SHP77 (cell line): ENCODE measurements at regions not wholly inside any gene's neighbourhood (a gene's known extent, or its start where the extent isn't known, plus 50 kb on each side); places are given as distances from the start of the nearest gene placed in this dataset.

Experiments
- DNase-seq, 2 experiments: peaks; one replicate each; lab custom pipeline; 2025; lab: John Stamatoyannopoulos, UW

DNA sequence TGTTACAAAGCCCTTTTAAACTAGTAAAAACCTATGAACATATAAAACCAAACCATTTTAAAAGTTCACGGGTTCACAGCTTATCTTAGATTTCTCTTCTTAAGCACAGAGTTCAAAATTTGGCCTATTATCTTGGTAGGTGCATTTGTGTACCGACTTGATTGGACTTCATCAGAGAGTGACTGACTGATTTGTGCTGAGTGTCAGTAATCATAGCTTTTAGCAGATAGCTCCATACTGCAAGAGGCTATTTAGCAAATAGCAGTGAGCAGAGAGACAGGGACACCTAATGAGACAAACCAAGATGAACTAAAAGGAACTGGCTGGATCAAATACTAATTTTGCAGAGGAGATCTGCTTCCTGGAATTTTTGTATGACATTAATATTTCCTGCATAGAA, 274.5 kb downstream of the PRR16 start:
- no peak for DNase-seq

DNA sequence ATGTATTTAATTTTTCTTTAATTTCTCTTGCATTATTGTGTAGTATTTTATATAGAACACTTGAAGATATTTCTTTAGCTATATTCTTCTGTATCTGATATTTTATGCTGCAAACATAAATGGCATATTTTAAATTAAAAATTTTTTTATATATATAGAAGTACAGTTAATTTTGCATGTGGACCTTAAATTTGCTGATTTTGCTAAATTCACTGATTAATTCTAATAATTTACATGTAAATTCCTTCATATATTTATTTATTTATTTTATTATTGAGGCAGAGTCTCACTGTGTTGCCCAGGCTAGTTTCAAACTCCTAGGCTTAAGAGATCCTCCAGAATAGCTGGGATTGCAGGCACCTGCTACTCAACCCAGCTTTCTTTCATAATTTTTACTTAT, 276.9 kb downstream of the PRR16 start:
- DNase-seq, result no peak

DNA sequence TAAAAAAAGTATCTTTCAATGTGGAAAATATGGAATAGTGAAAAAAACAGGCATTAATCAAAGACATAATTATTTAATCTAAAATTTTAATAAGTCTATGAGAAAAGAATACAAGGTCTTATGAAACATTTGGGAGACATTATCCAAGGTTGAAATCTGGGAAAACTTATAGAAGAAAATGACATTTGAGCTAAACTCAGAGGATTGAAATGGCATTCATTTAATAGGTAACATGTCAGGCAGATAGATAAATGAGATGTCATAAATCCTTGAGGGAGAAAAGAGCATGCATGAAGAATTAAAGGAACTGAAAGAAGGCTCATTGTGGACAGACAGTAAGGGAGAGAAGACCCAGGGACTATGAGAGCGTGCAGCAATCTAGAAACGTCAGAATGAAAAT, 284.4 kb downstream of the PRR16 start:
- no peak for DNase-seq

DNA sequence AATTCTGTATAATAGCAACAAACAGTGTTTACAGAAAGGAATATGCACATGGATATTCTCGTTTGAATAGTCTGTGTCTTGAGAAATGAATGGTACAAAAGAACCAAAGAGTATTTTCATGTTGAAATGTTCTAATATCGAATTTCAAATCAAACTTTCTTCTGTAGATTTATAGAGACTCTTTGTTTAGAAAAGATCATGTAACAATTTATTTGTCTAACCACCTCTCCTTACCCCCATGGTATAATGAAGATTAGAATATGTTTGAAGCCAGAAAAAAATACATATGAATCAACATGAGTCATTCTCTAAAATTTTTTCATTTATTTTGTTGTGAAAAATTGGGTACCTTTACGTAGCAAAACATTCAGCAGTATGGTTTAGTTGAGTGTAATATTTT, 285.6 kb downstream of the PRR16 start:
- no peak for DNase-seq

DNA sequence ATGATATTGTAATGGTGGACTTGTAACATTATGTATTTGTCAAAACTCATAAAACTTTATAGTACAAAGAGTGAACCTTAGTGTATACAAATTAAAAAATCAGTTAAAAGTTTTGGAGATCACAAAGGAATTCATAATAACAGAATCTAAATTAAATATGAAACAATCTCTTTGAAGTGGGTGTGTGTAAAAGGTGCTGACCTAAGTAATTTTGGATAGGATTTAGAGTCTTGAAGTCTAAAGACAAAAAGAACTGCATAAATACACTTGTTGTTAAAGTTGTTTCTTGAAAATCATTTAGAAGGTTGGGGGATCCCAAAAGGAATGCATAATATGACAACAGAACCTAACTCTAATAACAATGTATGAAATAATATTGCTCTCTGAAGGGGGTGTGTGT, 295.5 kb downstream of the PRR16 start:
- DNase-seq, result no peak

DNA sequence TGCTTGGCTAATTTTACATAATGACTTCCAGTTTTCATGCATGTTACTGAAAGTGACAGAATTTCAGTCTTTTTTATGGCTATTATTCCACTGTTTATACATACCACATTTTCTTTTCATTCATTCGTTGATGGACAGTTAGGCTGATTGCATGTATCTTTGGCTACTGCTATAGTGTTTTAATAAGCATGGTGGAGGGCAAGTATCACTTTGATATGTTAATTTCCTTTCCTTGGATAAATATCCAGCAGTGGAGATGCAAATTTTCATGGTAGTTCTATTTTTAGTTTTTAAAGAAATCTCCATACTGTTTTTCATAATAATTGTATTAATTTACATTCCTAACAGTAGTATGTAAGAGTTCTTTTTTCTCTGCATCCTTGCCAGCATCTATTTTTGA, 297.9 kb downstream of the PRR16 start:
- DNase-seq, result no peak

DNA sequence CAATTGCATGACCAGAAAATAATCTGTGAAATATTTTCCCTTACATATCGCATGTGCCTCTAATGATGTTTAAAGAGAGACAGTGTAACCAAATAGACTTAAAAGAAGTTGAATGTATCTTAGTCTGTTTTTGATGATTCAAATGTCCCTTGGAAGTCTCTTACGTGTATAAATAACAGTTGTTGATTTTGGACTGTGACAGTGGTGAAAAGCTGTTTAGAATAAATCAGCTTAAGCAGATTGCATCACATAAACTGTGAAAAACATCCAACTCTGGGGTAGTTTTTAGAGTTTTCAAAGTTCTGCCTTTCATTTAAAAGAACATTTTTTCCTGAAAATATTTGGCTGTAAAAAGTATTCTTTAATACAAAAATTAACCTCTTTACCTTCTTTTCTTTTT, 301.1 kb downstream of the PRR16 start:
- DNase-seq, result no peak

DNA sequence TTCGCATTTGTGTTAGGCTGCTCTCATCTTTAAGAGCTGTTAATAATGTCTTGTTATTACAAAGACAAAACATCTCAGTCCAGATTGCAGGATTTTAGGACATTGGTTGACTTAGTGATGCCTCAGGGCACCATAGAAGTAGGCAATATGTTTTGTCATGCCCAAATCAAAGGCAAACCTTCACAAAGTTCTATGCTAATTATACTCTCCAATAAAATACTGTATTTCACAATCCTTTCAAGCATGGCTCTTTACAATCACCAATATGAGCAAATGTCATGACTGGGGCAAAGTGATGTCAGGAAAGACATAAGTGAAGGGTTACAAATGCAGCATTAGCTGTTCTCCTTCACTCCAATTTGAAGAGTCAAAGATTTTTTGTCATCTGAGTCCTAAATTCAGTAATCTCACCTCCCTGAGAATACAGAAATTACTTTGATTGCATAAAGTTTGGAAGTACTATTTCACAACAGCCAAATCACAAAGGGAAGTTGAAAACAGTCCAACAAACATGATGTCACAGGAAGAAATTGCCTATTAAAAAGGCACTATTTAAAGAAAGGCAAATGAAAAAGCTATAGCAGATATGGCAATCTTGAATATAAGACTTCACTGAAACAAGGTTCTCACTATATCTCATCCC, 303.2 kb downstream of the PRR16 start:
- no peak for DNase-seq

DNA sequence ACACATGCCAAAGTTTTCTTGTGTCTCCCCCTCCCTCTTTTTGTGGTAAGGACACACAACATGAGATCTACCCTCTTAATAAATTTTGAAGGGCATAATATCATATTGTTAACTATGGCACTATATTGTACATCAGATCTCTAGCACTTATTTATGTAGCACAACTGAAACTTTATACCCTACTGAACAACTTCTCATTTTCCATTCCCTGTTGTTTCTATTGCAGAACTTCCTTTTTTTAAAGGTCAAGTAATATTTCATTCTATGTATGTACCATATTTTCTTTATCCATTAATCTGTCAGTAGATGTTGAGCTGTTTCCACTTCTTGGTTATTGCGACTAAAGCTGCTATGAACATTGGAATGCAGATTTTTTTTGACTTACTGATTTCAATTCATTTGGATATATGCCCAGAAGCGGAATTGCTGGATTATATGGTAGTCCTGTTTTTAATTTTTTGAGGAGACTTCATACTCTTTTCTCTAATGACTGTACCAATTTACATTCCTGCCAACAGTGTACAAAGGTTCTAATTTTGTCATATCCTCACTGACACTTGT, 305.3 kb downstream of the PRR16 start:
- no peak for DNase-seq

DNA sequence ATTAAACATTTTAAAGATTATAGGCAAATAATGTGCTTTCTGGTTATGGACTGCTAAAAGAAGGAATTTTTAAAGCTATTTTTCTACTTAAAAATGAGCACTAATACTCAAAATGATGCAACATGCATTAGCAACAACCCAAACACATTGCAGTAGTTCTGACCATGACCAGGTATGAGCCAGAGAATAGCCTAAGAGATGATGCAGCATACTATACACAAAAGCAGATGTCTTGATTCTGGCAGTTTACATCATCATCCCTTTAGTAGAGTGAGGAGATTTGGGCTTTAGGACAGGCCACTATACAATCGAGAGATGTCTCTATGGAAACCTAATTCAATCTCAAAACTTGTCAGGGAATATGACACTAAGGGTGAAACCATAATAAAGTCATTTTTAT, 307.1 kb downstream of the PRR16 start:
- no peak for DNase-seq

DNA sequence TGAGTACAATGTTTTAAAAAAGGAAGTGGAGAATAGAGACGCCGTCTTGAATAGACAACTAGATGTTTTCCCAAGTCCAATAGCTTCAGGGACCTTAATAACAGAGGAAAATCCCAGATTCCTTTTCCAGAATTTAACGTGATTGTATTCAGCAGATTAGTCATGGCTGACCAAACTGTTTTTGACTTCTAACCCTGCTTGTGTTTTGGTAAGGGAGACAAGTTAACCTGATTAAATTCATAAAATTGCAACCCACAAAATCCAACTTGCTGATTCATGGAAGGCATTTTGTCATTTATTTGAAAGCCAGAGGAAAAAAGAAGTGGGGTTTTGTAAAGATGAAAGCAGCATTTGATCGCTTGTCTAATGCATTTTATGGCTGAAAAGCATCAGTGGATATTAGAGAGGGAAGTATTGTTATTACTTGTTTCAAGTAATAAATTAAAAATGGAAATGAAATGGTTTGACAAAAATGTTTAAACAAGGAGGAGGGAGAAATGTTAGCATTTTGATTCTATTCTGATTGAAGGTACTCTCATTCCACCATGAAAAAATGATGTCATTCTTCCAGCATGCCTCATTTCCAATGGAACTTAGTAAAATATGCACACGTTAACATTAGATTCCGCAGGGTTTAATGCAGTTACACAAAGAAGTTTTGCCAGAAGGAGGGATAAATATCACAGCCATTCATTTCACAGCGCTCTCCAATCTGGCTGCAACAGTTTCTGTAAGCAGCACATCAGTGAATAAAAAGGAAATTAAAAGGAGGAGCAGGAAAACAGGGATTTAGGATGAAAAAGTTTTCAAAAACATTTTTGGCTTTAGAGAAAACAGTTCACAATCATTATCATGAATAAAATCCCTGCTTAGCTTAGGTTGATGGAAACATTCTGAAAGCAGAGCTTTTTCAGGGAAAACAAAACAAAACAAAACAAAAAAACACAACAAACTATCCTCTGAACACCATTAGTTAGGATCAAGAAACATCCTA, 314.7 kb downstream of the PRR16 start:
- no peak for DNase-seq

DNA sequence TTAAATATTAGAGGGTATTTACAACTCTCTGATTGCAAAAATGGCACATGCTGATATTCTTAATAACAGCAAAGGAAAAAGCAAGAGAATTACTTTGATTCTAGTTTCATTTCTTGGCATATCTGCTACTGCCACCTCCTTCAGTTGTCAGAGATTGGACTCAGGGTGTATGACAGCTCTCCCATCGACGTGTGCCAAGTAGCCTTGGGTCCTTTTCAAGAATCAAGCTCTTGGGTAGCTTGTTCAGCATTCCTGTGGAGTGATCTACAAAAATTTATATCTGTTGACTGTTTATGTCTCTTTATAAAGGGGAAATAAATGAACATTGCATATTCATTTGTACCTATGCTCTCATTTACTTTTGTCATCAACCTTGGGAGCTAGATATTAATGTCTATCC, 315.6 kb downstream of the PRR16 start:
- no peak for DNase-seq

DNA sequence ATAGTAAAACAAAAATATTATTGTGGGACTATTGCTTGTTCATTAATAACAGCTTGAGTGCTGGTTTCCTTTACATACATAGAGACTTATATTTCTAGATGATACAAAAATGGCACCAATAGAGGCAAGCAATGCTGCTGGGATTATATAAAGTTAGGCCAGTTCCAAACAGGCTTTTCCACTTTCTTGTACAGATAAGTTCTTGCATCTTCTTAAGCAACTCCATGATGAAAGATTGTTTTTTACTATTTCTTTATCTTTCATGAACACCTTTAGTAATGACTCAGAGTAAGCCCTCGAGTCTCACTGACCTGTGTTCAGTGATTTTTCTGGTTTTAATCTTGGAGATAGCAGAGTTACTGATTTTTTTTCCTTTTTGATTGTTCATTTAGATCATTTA, 324.4 kb downstream of the PRR16 start:
- DNase-seq, result no peak

DNA sequence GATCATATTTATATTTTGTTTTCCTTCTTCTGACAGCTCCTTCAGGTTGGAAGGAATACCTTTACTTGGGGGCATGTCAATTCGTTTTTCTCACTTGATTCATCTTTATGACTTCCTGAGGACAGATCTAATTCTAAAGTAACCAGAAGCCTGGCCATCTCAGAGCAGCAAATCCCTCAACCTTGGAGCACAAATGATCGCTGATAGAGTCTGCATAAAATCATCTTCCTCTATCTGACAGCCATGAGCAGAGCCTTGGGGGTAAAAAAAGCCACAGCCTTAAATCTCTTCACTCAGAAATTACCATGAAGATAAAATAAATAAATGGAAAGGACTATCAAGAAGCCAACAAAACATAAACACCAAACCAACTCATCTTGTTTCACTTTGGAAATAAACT, 325.8 kb downstream of the PRR16 start:
- no peak for DNase-seq

DNA sequence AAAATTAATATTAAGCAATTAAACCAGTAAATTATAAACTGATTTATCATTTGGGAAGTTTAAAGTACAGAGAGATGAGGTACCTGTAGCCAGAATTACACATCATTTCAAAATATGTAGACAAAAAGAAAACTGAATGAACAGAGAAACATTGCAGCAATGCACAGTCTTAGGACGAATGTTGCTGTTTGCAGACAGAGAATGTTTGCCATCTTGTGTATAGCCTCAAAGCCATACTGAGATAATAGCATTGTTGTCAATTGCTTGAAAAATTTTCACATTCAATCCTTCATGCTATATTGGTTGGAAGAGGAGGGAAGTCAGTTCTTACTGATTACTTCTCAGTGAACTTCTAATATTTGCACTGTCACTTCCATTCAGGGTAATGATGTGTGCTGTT, 326.2 kb downstream of the PRR16 start:
- peak; percentile 6 to 16 for DNase-seq

DNA sequence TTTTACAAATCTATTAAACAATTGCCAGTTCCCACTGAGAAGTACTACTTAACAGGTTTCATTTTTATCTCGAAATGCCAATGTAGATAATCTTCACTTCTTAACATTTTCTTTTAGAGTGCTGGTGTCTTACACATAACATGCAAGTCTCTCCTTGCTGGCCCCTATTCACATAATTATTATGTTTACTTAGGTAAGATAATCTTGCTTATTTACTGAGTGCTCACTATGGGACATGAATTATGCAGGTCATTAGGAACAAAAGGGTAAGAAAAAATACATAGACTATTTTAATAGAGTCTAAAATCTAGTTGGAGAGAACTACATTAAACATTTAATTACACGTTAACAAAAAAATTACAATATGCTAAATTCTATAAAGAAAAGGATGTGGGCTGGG, 328.4 kb downstream of the PRR16 start:
- DNase-seq, result no peak

DNA sequence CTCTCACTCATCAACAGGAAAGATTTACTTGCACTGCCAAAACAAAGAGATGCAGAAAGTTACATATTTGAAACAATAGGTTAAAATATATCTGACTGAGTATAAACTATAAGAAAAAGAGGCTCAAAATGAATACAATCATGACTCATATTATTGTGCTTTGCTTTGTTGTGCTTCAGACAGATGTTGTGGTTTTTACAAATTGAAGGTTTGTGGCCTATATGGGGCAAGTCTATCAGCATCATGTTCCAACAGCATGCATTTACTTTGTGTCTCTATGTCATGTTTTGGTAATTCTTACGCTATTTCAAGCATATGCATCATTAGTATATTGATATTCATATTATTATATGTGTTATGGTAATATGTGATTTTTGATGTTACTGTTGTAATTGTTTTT, 330.0 kb downstream of the PRR16 start:
- no peak for DNase-seq

DNA sequence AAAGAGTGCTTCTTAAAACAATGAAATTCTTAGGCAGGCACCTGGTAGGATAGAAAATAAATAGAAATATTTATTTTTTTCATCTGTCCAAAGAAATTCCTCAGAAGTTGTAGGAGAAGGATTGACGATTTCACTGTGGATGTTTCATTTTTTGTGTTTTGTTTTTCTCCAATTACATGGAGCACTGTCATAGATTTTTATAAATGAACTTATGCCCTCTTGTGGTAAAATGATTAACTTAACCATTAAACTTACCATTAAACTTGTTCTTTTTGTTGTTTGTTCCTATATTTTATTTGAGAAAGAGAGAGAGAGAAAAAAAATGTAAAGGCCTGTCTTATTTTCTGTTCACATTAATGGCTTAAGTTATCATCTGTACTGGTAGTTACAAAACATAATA, 339.2 kb downstream of the PRR16 start:
- DNase-seq, result peak in 1 of 2 experiments; percentile 12

DNA sequence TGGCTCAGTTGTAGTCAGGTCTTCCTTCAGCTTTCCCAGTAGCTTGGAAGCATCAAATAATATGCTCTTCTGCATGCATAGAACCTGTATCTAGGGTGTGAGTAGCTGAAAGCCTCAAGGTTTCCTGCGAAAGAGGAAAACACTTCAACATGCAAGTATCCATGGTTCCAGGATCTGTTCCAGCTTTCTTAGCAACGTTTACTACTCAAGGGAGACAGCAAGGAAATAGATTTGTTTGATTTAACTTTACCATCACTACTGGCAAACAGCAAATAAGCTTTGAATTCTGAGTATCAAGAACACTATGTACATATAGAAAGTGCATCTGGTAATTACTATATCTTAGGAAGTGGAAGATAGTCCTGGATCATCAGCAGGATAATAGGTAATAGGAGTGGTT, 341.0 kb downstream of the PRR16 start:
- DNase-seq, result no peak

DNA sequence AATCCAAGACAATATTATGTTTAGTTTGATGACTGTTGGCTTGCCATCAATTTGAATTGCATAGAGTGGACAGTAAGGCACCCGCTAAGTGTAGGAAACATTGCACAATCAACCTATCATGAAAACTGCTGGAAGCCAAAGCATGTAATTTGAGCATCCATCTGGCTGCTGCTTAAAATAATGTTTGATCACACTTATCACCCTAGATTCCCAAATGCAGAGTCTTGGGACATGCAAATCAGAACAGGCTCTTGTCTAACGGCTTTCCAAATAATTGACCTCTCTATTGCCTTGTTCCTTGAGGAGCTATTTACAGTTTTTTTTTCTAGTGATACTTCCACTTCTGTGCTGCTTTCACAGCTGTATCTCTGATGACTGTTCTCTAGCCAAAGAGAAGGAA, 342.1 kb downstream of the PRR16 start:
- no peak for DNase-seq

DNA sequence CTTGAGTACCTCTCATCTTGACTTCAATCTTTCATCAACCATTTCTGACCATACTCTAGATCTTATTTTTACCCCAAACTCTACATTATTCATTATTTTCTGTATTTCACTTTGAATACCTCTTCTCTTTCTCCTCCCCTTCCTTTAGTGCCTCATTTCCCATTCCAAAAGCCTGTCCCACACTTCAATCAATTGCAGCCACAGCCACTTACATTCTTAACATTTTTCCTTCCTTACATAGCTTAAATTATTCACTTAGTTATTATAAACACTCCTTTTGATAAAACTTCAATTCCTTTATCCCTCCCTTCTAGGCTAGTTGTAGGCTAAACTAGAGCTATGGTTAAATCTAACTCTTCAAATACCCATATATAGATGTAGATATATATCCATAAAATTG, 344.0 kb downstream of the PRR16 start:
- no peak for DNase-seq

DNA sequence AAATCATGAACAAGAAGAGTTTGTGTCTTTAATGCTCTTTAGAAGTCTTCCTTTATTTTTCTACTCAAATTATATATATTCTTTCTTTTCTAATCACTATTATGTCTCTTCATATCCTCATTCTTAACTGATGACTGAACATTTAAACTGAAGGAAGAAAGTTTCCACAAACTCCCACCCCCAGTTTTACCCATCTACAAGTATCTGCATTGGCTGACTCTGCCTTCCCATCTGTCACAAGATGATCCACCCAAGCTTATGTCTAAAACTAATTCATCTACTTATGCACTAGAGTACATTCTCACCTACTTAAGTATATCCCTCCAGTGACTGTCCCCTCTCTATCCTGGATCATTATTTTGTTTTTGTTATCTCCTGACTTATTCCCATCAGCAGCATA, 344.5 kb downstream of the PRR16 start:
- DNase-seq, result no peak

DNA sequence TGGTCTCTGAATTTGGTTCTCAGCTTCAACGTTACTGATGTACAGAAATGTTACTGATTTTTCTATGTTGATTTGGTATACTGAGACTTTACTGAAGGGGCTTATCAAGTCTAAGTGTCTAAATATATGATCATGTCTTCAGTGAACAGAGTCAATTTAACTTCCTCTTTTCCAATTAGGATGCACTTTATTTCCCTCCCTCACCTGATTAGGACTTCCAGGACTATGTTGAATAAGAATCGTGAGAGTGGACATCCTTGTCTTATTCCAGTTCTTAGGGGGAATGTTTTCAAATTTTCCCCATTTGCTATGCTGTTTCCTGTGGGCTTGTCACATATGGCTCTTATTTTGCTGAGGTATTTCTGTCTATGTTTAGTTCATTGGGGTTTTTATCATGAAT, 349.5 kb downstream of the PRR16 start:
- DNase-seq, result no peak
